KOPT-K1 (cell line): ENCODE measurements at regions not wholly inside any gene's neighbourhood (a gene's known extent, or its start where the extent isn't known, plus 50 kb on each side); places are given as distances from the start of the nearest gene placed in this dataset.

Experiments
- H3K27ac ChIP-seq: fragments of 200-600 bp; sonication (generic); 2 replicates; pipeline ENCODE4 v1.5.1; 2016; ENCODE audit warnings: antibody characterized with exemption, mild to moderate bottlenecking, low read depth, low read length; ENCODE audit not compliant: poor library complexity, severe bottlenecking
- H3K36me3 ChIP-seq: fragments of 200-600 bp; sonication (generic); 2 replicates; pipeline ENCODE4 v1.5.1; 2017; ENCODE audit warnings: antibody characterized with exemption, mild to moderate bottlenecking, low read length, moderate library complexity; ENCODE audit not compliant: insufficient read depth
- H3K9me3 ChIP-seq: fragments of 200-600 bp; sonication (generic); 2 replicates; pipeline ENCODE4 v1.5.1; 2017; ENCODE audit warnings: antibody characterized with exemption, low read length, mild to moderate bottlenecking; ENCODE audit not compliant: insufficient read depth, poor library complexity, severe bottlenecking

DNA sequence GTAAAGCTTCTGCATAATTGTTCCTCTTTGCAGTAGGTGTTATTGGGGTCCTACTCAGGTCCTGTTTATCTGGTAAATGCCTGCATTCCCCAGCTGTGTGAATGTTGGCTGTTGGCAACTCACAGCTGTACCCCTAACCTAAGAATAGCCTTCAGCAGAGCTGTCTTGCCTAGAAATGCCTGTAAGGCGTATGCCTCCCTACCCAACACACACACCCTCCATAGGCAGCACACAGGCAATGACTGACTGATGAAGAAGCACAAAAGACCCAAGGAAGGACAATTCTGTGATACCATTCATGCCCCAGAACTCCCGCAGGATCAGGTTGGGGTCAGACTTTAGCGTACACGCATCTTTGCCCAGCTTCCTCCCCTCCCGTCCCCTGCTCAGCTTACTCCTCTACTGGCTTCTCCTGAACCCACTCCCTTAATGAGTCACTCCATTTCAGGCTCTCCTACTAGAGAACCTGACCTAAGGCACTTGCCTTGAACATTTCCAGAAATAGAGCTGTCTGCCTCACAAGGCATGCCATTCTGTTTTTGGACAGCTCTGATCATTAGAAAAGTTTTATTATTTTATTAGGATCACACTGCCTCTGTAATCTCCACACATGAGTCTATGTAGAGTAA lies 99.2 kb upstream of the PIK3CG start:
- no peaks in the 10 kb centered on the region for H3K9me3 ChIP-seq
- no peak overlapping the region for H3K27ac ChIP-seq
- H3K36me3 ChIP-seq, result no peaks in the 10 kb centered on the region

DNA sequence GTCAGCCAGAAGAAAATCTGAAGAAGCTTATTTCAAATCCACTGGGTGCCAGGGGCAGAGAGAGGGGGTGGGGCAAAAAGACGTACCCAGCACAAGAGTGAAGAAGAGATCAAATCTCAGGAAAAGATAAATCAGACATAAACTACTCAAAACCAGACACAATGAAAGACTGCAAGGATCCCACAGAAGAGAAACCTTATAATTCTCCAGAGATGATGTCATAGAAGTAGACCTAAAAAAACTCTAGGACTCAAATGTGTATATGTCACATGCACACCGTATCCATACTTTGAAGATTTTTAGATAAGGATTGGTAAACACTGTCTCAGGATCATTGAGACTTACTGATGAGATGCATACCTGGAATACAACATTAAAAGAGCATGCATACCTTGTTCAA lies 98.5 kb upstream of the PIK3CG start:
- H3K36me3 ChIP-seq, result no peaks in the 10 kb centered on the region
- no peak overlapping the region for H3K27ac ChIP-seq
- no peaks in the 10 kb centered on the region for H3K9me3 ChIP-seq

DNA sequence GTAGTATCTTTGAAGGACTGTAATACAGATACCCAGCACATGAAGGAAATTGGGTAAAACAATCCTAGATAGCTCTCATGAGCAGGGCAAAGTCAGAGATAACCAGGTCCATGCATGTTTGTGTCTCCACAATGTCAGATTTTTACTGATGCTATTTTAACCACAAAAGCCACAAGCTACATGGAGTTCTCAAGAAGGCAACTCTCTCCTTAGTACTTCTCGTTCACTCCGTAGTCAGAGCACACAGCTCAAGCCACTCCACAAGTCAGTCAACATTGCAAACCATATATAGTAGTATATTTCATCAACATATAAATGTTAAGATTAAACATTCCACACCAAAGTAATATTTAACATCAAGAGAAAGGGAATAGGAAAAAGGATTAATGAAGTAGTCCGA lies 98.0 kb upstream of the PIK3CG start:
- Histone ChIP-seq H3K27ac (peak overlapping the region; percentile 49), H3K9me3 (no peaks in the 10 kb centered on the region), H3K36me3 (no peaks in the 10 kb centered on the region)

DNA sequence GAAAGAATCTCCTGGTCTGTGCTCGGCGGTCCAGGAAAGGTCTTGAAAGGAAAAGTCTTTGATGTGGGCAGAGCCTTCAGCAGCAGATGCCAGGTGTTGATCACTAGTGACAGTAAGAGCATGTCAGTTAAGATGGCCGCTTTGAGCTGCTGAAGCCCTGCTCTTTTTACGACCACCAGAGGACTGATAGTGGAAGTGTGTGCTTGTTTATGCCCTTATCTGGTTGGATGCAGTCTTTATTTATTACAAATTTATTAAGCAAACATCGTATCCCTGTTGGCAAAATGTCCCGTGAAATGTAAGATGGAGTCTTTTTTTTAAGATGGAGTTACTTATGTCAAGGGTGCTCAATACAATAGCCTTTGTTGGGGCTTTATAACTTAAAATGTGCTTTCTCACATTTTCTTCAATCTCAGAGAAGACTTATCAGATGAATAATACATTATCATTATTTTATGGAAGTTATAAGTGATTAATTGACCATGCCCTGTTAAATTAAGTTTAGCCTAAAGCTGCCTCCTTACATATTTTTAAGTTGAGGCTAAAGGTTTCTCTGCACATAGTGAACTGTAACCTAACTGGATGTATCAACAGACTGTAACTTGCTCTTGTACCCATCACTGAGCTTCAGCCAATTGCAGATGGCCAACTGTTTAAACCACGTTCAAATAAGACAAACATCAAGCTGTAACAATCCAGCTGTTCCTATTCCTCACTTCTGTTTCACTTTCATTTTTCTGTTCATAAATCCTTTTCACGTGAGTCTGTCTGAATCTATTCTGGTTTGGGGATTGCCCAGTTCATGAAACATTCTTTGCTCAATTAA lies 97.4 kb upstream of the PIK3CG start:
- peak overlapping the region; percentile 49 for H3K27ac ChIP-seq
- no peaks in the 10 kb centered on the region for H3K36me3 ChIP-seq
- H3K9me3 ChIP-seq, result no peaks in the 10 kb centered on the region

DNA sequence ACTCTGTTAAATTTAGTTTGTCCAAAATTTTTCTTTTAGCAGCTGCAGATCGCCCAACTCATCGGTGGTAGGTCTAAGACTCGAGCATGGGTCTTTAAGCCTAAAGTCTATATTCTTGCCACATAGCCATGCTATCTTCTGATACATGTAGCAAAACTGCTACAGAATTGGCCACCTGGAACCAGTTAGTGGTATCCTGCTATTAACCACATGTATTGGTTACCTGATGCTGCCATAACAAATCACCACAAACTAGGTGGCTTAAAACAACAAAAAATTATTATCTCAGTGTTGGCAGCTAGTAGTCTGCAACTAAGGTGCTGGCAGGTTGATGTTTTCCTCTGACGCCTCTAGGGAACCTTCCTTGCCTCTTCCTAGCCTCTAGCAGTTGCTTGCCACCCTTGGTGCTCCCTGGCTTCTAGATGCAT lies 96.7 kb upstream of the PIK3CG start:
- H3K36me3 ChIP-seq, result no peaks in the 10 kb centered on the region
- peak overlapping the region; percentile 49 for H3K27ac ChIP-seq
- H3K9me3 ChIP-seq, result no peaks in the 10 kb centered on the region

DNA sequence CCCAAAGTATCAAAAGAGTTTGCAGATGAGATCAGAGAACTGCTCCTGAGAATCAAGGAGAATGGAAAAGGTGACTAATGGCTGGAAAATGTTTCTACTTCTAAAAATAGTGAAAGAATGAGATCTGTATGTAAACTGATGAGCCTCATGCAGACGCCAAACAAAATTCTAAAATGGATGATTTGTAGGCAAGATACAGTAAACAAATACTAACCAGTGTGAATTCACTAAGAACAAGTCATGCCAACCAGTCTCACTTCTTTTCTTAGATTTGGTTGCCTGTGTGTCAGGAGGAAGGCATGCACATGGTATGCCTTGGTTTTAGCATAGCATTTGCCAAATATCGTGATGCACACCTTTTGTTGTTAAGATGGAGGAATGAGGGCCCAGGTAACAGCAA lies 94.9 kb upstream of the PIK3CG start:
- H3K36me3 ChIP-seq, result no peaks in the 10 kb centered on the region
- H3K9me3 ChIP-seq, result no peaks in the 10 kb centered on the region
- H3K27ac ChIP-seq, result no peak overlapping the region

DNA sequence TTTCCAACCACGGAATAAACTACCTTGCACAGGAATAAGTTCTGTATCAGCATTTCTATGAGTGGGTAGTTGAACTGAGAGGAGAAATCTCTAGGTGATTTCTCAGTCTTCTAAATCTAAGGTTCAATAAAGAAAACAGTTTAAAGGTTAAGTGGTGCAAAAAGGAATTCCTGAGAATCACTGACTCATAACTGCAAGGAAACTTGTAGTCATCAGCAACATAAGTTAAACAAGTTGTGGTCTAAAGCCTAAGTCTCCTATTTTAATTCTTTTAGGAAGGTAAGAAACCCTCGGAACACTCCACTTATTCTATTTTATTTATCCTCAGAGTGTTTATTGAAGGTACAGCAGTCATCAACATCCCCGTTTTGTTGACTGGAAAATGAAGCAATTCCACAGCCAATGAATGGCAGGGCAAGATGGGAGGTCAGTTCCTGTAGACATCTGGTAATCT lies 92.4 kb upstream of the PIK3CG start:
- Histone ChIP-seq H3K27ac (no peak overlapping the region), H3K9me3 (peaks cover 3% of the 10 kb centered on the region), H3K36me3 (no peaks in the 10 kb centered on the region)

DNA sequence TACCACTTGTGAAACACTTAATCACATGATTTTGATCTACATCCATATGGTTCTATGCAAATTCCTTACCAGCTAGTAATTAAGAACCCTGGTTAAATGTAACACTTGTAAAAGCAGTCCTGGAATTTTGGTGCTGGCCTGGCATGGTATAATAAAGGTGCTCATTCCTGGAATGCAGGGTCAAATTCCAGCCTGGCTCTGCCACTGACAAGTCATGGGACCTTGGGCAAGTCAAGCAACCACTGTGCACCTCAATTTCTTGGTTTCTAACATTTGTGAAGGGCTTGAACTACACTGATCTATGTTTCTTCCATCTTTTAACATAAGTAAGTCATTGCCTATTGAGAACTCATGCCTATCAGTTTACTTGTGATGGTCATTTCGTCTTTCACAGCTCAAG lies 91.9 kb upstream of the PIK3CG start:
- peaks cover 3% of the 10 kb centered on the region for H3K9me3 ChIP-seq
- no peak overlapping the region for H3K27ac ChIP-seq
- no peaks in the 10 kb centered on the region for H3K36me3 ChIP-seq

DNA sequence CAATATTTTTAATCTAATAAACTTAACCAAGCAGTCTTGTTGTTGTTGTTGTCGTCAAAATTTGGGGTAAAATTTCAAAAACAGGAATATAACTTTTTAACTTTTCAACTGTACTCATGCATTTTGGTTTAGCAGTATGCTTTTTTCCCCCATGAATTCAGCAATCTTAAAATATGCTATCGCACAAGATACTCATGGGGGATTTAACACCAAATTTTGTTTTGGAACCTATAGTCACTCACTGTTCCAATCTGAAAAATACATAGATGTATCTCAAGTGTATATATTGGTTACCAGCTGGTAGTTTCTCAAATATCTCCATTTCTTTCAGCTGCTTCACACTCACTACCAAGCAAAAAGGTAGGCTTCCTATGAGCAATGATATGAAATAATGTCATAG lies 91.4 kb upstream of the PIK3CG start:
- Histone ChIP-seq H3K9me3 (peaks cover 3% of the 10 kb centered on the region), H3K27ac (no peak overlapping the region), H3K36me3 (no peaks in the 10 kb centered on the region)

DNA sequence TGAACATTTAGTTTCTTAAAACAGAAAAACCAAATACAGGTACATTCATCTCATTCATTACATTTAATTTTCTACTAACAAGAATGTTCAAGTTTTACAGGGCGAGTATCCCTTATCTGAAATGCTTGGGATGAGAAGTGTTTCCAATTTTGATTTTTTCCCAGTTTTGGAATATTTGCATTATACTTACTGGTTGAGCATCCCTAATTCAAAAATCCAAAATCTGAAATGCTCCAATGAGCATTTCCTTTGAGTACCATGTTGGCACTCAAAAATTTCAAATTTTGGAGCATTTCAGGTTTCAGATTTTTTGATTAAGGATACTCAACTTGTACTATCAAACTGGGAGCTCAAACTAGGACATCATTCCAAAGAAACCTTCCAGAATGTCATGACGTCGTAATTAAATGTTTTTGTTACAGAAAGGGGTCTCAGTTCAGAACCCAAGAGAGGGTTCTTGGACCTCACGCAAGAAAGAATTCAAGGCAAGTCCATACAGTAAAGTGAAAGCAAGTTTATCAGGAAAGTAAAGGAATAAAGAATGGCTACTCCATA lies 90.8 kb upstream of the PIK3CG start:
- Histone ChIP-seq H3K9me3 (peaks cover 3% of the 10 kb centered on the region), H3K27ac (no peak overlapping the region), H3K36me3 (no peaks in the 10 kb centered on the region)

DNA sequence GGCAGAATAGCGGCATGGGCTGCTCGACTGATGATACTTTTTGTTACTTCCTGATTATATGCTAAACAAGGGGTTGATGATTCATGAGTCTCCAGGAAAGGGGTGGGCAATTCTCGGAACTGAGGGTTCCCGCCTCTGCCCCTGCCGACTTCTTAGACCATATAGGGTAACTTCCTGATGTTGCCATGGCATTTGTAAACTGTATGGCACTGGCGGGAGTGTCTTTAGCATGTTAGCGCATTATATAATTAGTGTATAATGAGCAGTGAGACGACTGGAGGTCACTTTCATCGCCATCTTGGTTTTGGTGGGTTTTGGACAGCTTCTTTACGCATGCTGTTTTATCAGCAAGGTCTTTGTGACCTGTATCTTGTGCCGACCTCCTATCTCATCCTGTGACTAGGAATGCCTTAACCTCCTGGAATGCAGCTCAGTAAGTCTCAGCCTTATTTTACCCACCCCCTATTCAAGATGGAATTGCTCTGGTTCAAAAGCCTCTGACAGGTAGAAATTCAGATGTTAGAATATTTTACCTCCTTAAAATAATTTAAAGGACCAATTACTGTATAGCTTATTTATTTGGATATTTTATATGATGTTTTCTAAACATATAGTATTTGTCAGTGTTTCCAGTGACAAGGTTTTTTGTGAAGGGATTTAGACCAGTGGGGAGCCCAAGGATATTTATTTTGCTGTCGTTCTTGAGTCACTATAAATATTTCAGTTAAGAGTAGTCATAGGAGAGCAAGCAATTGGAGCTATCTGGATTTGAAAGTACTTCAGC lies 90.1 kb upstream of the PIK3CG start:
- Histone ChIP-seq H3K9me3 (peaks cover 3% of the 10 kb centered on the region), H3K27ac (no peak overlapping the region), H3K36me3 (no peaks in the 10 kb centered on the region)

DNA sequence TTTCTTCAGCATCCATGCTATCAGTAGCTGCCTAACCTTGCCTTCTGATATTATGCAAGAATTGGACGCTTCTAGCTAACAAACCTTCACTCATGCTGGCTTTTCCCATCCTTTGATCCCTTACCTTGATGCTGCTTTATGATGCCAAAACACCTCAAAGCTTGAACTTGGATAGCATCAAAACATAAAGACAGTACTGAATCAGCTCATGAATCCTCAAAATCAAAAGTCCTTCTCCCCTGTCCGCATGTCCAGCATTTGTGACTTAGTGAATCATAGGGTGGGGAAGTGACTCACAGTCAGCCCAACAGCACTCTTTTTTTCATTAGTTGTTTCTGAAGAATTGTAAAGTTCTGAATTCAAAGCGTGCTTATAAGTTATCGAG lies 89.5 kb upstream of the PIK3CG start:
- no peaks in the 10 kb centered on the region for H3K36me3 ChIP-seq
- H3K27ac ChIP-seq, result no peak overlapping the region
- peaks cover 3% of the 10 kb centered on the region for H3K9me3 ChIP-seq

DNA sequence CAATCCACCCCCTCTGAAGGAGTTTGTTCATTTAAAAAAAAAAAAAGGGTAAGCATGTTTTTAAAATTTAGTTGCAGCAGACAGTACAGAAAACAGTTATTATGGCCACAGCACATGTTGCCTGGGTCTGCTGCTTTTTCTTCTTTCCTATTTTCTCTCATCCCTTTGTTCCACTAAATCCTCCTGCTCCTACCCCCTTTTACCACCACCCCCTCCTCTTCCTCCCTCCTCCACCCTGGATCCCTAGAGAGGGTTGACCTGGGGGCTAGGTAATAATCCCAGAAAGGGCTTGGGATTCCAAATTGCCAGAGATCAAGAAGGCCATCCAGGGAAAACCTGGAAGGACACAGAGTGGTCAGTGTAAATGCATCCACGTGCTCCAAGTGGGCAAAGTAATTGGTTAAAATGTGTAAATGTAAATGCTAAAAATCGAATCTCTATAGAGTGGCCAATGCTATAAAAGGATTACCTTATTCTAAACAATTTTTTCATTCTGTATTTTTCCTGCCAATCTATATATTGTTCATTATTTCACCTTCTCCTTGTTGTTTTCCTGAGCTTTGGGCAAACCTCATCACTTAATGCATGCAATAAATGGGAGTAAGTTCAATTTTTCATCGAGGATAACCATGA lies 89.0 kb upstream of the PIK3CG start:
- no peak overlapping the region for H3K27ac ChIP-seq
- peaks cover 3% of the 10 kb centered on the region for H3K9me3 ChIP-seq

DNA sequence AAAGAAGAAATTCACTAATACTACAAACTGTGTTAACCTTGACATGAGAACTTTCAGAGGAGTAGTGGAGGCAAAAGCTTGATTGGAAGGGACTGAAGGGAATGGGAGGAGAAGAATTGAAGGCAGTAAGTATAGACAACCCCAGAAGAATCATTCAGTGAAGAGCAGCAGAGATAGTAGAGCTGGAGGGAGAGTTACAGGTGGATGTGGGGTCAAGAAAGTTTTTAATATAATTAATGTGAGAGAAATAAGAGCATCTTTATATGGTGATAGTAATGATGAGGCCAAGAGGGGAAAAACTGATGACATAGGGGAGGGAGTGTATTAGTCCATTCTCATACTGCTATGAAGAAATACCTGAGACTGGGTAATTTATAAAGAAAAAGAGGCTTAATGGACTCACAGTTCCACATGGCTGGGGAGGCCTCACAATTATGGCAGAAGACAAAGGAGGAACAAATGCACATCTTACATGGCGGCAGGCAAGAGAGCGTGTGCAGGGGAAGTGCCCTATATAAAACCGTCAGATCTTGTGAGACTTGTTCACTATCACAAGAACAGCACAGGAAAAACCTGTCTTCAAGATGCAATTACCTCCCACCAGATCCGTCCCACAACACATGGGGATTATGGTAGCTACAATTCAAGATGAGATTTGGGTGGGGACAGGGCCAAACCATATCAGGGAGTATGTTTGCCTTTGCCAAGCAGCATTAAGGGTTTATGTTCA lies 88.3 kb upstream of the PIK3CG start:
- Histone ChIP-seq H3K36me3 (no peaks in the 10 kb centered on the region), H3K9me3 (peaks cover 3% of the 10 kb centered on the region), H3K27ac (no peak overlapping the region)

More for the DNA sequence above, 89.0 kb upstream of the PIK3CG start:
- no peaks in the 10 kb centered on the region for H3K36me3 ChIP-seq
